BLaER1 (cell line): ENCODE measurements at regions not wholly inside any gene's neighbourhood (a gene's known extent, or its start where the extent isn't known, plus 50 kb on each side); places are given as distances from the start of the nearest gene placed in this dataset.

ENCODE experiments used
- H3K27ac ChIP-seq: shearing (Covaris generic); formaldehyde crosslinking; 2 replicates; pipeline ENCODE4 v1.8.1; 2022
- H3K27me3 ChIP-seq: shearing (Covaris generic); formaldehyde crosslinking; 2 replicates; pipeline ENCODE4 v1.8.1; 2022
- H3K36me3 ChIP-seq: shearing (Covaris generic); formaldehyde crosslinking; 2 replicates; pipeline ENCODE4 v1.8.1; 2022
- H3K4me1 ChIP-seq: shearing (Covaris generic); formaldehyde crosslinking; 2 replicates; pipeline ENCODE4 v1.8.1; 2022
- H3K4me2 ChIP-seq: shearing (Covaris generic); formaldehyde crosslinking; 2 replicates; pipeline ENCODE4 v1.8.1; 2022
- H3K4me3 ChIP-seq: shearing (Covaris generic); formaldehyde crosslinking; 2 replicates; pipeline ENCODE4 v1.8.1; 2022
- H3K9ac ChIP-seq: shearing (Covaris generic); formaldehyde crosslinking; 2 replicates; pipeline ENCODE4 v1.8.1; 2022
- H3K9me3 ChIP-seq: shearing (Covaris generic); formaldehyde crosslinking; 2 replicates; pipeline ENCODE4 v1.8.1; 2022
- H4K20me1 ChIP-seq: shearing (Covaris generic); formaldehyde crosslinking; 2 replicates; pipeline ENCODE4 v1.8.1; 2022
- Cebpa-rat ChIP-seq: shearing (Covaris generic); IDR thresholded peaks from 2 replicates; pipeline ENCODE4 v1.8.1; 2022

- Histone ChIP-seq H3K27me3 (no peaks in the 10 kb centered on the region), H3K9ac (no peak overlapping the region), H3K4me1 (no peaks in the 10 kb centered on the region), H4K20me1 (no peaks in the 10 kb centered on the region), H3K4me3 (no peak overlapping the region), H3K36me3 (no peaks in the 10 kb centered on the region), H3K4me2 (no peak overlapping the region), H3K9me3 (no peaks in the 10 kb centered on the region), H3K27ac (no peak overlapping the region)
- no peak for TF ChIP-seq Cebpa-rat
Measured at GRCh38 chr6:119552021-119552420, 202.5 kb upstream of the MAN1A1 start.

- H3K4me1 ChIP-seq: no peaks in the 10 kb centered on the region
- no peaks in the 10 kb centered on the region for H3K36me3 ChIP-seq
- no peak overlapping the region for H3K4me2 ChIP-seq
- H3K4me3 ChIP-seq: no peak overlapping the region
- H3K27me3 ChIP-seq: no peaks in the 10 kb centered on the region
- TF ChIP-seq Cebpa-rat: no peak
- no peak overlapping the region for H3K9ac ChIP-seq
- H3K9me3 ChIP-seq: no peaks in the 10 kb centered on the region
- no peaks in the 10 kb centered on the region for H4K20me1 ChIP-seq
- no peak overlapping the region for H3K27ac ChIP-seq
Measured at GRCh38 chr6:119547024-119547423, 197.5 kb upstream of the MAN1A1 start.

GRCh38 chr6:119545245-119545644 lies 195.7 kb upstream of the MAN1A1 start:
- Histone ChIP-seq H3K9me3 (no peaks in the 10 kb centered on the region), H4K20me1 (no peaks in the 10 kb centered on the region), H3K4me3 (no peak overlapping the region), H3K4me2 (no peak overlapping the region), H3K27me3 (no peaks in the 10 kb centered on the region), H3K4me1 (no peaks in the 10 kb centered on the region), H3K27ac (no peak overlapping the region), H3K36me3 (no peaks in the 10 kb centered on the region), H3K9ac (no peak overlapping the region)
- no peak for TF ChIP-seq Cebpa-rat

DNA sequence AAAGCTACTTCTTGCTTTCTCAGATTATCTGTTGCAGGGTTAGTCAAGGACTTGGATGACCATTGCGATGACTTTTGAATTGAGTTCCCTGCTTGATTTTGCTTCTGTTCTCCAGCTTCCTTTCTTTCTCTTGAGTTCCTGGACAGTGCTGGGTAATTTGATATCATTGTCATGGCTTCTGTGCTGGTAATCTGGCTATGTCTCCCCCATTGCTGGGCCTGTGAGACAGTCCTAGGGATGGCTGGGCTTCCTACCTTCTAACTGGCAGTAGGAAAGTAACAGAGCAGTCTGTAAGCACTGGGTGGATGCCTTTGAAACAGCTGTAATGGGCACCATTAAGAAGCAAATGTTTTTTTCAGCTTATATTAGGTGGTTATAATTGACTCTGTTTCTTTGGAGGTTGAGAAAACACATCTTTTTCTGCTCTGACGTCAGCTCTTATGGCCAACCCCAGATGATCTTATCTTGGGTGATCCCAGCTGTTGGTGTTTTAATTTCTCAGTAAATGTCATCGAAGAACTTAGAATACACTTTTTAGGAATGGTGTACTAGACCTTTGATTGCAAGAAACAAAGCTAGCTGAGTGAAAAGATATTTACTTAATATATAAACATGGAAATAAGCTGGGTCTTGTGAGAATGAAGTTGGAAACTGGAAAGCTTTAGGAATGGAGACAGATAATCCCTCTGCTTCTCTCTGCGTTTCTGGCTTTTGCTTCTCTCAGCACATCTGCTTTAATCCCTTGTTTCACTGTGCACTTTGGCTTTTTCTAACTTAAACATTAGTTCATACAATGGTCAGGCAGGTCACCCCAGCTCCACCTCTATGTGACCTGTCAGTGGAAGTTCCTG lies 195.0 kb upstream of the MAN1A1 start:
- no peak for TF ChIP-seq Cebpa-rat
- Histone ChIP-seq H3K36me3 (no peaks in the 10 kb centered on the region), H3K4me2 (no peak overlapping the region), H3K9me3 (peaks cover 4% of the 10 kb centered on the region; the same call in 1 of the 2 replicates), H3K27ac (no peak overlapping the region), H3K9ac (no peak overlapping the region), H3K4me3 (no peak overlapping the region), H3K27me3 (no peaks in the 10 kb centered on the region), H3K4me1 (no peaks in the 10 kb centered on the region), H4K20me1 (no peaks in the 10 kb centered on the region)

GRCh38 chr6:119543332-119543731 lies 193.8 kb upstream of the MAN1A1 start:
- H3K4me2 ChIP-seq: no peak overlapping the region
- no peak overlapping the region for H3K4me3 ChIP-seq
- no peaks in the 10 kb centered on the region for H3K4me1 ChIP-seq
- no peak overlapping the region for H3K27ac ChIP-seq
- H3K9me3 ChIP-seq: peaks cover 9% of the 10 kb centered on the region; the same call in 1 of the 2 replicates
- no peaks in the 10 kb centered on the region for H3K27me3 ChIP-seq
- no peak overlapping the region for H3K9ac ChIP-seq
- TF ChIP-seq Cebpa-rat: no peak
- no peaks in the 10 kb centered on the region for H3K36me3 ChIP-seq
- no peaks in the 10 kb centered on the region for H4K20me1 ChIP-seq

DNA sequence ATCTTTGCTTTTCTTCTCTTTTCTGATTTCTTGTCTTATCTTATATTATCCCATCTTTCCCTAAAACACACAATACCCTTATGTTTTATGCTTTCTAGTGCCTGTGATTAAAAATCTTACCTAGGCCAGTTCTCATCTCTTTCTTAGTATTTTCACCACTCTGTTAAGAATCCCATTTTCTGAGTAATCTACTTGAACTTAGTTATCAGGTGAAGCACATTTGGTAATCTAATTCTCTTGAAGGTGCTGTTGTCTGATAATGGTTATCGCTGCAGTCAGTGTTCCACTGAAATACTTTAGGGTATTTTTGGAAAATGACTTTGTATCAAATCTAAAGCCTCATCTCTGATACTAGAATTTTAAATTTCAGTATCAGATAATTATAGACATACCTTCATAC lies 192.5 kb upstream of the MAN1A1 start:
- no peak overlapping the region for H3K4me3 ChIP-seq
- H3K9me3 ChIP-seq: peaks cover 9% of the 10 kb centered on the region; the same call in 1 of the 2 replicates
- H3K27me3 ChIP-seq: no peaks in the 10 kb centered on the region
- no peak for TF ChIP-seq Cebpa-rat
- no peaks in the 10 kb centered on the region for H4K20me1 ChIP-seq
- no peak overlapping the region for H3K27ac ChIP-seq
- no peaks in the 10 kb centered on the region for H3K4me1 ChIP-seq
- no peaks in the 10 kb centered on the region for H3K36me3 ChIP-seq
- H3K9ac ChIP-seq: no peak overlapping the region
- H3K4me2 ChIP-seq: no peak overlapping the region

DNA sequence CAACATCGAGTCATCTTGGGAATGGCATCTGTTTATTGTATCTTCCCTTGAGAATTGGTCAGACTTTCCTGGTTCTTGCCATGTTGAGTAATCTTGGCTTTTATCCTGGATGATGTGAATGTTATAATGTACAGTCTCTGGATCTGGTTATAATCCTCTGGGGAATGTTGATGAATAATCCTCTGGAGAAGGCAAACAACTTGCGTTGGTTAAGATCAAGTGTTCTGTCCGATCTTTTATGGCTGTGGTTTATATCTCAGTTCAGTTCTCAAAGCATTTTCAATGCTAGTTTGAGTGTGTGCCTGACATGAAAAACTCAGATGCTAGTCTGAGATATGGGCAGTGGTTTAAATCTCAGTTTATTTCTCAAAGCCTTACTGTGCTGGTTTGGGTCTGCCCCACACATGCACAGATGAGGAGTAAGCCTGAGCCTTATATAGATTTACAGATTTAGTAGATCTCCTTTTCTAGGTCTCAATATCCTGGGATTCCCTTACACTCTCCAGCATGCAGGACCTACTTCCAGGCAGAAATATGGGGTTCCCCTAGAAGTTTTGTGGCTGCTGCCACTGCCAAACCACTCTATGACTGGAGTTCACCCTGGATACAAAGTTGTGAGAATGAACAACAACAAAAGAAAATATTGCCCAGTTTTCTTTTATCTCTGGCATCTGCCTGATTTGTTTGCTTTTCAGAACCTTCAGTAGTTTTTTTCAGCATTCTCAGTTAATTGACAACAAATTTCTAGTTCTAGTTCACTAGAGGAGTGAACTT lies 191.8 kb upstream of the MAN1A1 start:
- no peak overlapping the region for H3K4me2 ChIP-seq
- H3K36me3 ChIP-seq: no peaks in the 10 kb centered on the region
- H3K9me3 ChIP-seq: peaks cover 9% of the 10 kb centered on the region; the same call in 1 of the 2 replicates
- TF ChIP-seq Cebpa-rat: no peak
- H3K27ac ChIP-seq: no peak overlapping the region
- H3K9ac ChIP-seq: no peak overlapping the region
- H3K27me3 ChIP-seq: no peaks in the 10 kb centered on the region
- no peak overlapping the region for H3K4me3 ChIP-seq
- no peaks in the 10 kb centered on the region for H3K4me1 ChIP-seq
- no peaks in the 10 kb centered on the region for H4K20me1 ChIP-seq

- Histone ChIP-seq H3K4me1 (no peaks in the 10 kb centered on the region), H3K4me3 (no peak overlapping the region), H3K9ac (no peak overlapping the region), H3K27me3 (no peaks in the 10 kb centered on the region), H4K20me1 (no peaks in the 10 kb centered on the region), H3K36me3 (no peaks in the 10 kb centered on the region), H3K9me3 (peaks cover 9% of the 10 kb centered on the region; the same call in 1 of the 2 replicates), H3K4me2 (no peak overlapping the region), H3K27ac (no peak overlapping the region)
- TF ChIP-seq Cebpa-rat: no peak
Measured at GRCh38 chr6:119540417-119540816, 190.9 kb upstream of the MAN1A1 start.

- no peaks in the 10 kb centered on the region for H3K4me1 ChIP-seq
- H3K27ac ChIP-seq: no peak overlapping the region
- no peaks in the 10 kb centered on the region for H4K20me1 ChIP-seq
- H3K4me2 ChIP-seq: no peak overlapping the region
- TF ChIP-seq Cebpa-rat: no peak
- H3K9me3 ChIP-seq: peaks cover 9% of the 10 kb centered on the region; the same call in 1 of the 2 replicates
- no peak overlapping the region for H3K4me3 ChIP-seq
- no peak overlapping the region for H3K9ac ChIP-seq
- H3K36me3 ChIP-seq: no peaks in the 10 kb centered on the region
- no peaks in the 10 kb centered on the region for H3K27me3 ChIP-seq
Measured at GRCh38 chr6:119539066-119539746, 189.6 kb upstream of the MAN1A1 start.

GRCh38 chr6:119536666-119537065 lies 187.1 kb upstream of the MAN1A1 start:
- Histone ChIP-seq H3K36me3 (no peaks in the 10 kb centered on the region), H3K27me3 (no peaks in the 10 kb centered on the region), H3K9me3 (peaks cover 9% of the 10 kb centered on the region; the same call in 1 of the 2 replicates), H3K4me2 (no peak overlapping the region), H3K4me3 (no peak overlapping the region), H3K4me1 (peaks cover 8% of the 10 kb centered on the region; the same call in 1 of the 2 replicates), H3K9ac (no peak overlapping the region), H4K20me1 (no peaks in the 10 kb centered on the region), H3K27ac (no peak overlapping the region)
- no peak for TF ChIP-seq Cebpa-rat
